ENCODE measurements at regions not wholly inside any gene's neighbourhood (a gene's known extent, or its start where the extent isn't known, plus 50 kb on each side); places are given as distances from the start of the nearest gene placed in this dataset.

DNA sequence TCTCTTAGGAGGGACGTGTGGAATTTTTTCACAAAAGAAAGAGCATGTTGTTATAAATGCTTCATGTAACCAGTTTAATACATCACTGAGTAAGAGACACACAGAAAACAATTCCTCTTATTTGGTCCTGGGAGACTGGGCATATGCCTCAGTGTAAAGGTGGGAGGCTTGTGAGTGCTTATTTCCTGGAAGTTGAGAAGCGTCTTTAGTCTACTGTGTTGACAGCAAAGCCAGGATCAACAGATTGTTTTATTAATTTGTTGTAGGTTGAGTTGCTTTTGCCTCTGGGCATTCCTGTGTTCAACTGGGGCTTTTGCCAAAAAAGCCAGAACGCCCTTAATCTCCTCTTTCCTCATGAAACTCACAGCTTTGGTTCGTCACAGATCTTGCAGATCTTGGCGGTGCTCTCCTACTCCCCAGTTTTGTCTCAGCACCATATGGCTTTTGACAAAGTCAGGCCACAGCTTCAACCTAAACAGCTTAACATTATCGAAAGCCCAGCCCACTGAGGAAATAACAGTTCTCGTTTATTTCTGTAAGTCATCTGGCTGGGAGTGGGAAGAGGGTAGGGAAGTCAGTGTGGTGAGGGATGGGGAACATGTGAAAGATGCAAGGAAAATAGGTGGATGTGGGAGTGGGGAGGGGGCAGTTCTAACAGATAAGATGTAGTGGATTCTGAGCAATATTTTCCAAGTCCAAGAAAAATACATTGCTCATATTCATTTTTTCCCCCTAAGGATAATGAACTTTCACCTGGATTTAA lies 227.2 kb downstream of the DACT1 start:
- H3K27ac ChIP-seq (ENCODE audit: low read length): no peak overlapping the region
- no peak overlapping the region for H2AFZ ChIP-seq (ENCODE audit: low read depth, low read length)
- H4K20me1 ChIP-seq (ENCODE audit: insufficient read depth): no peaks in the 10 kb centered on the region
- no peaks in the 10 kb centered on the region for H3F3A ChIP-seq (ENCODE audit: insufficient read depth, low read length, poor library complexity, severe bottlenecking)
- no peak overlapping the region for H3K4me2 ChIP-seq (ENCODE audit: low read length)
- no peaks in the 10 kb centered on the region for H3K79me2 ChIP-seq (replicated peaks; ENCODE audit: insufficient read depth, low read length)
- H3K4me3 ChIP-seq (ENCODE audit: low read length): no peak overlapping the region
- no peak for TF ChIP-seq TAF1 (IDR thresholded peaks at IDR 0.05; ENCODE audit: low read depth)
- no peak for TF ChIP-seq RAD21 (conservative IDR thresholded peaks at IDR 0.05)
- no peak for TF ChIP-seq SMC3 (conservative IDR thresholded peaks at IDR 0.05; ENCODE audit: poor library complexity)
- no peak for TF ChIP-seq POLR2AphosphoS5 (IDR thresholded peaks at IDR 0.05)
- TF ChIP-seq EP300 (conservative IDR thresholded peaks at IDR 0.05; ENCODE audit: poor library complexity, severe bottlenecking): no peak
- TF ChIP-seq EZH2 (IDR thresholded peaks at IDR 0.05; ENCODE audit: borderline replicate concordance, insufficient read depth, low read length, poor library complexity, severe bottlenecking): no peak
- TF ChIP-seq MXI1 (conservative IDR thresholded peaks at IDR 0.05; ENCODE audit: poor library complexity, severe bottlenecking): no peak
- TF ChIP-seq, protein P1, sequence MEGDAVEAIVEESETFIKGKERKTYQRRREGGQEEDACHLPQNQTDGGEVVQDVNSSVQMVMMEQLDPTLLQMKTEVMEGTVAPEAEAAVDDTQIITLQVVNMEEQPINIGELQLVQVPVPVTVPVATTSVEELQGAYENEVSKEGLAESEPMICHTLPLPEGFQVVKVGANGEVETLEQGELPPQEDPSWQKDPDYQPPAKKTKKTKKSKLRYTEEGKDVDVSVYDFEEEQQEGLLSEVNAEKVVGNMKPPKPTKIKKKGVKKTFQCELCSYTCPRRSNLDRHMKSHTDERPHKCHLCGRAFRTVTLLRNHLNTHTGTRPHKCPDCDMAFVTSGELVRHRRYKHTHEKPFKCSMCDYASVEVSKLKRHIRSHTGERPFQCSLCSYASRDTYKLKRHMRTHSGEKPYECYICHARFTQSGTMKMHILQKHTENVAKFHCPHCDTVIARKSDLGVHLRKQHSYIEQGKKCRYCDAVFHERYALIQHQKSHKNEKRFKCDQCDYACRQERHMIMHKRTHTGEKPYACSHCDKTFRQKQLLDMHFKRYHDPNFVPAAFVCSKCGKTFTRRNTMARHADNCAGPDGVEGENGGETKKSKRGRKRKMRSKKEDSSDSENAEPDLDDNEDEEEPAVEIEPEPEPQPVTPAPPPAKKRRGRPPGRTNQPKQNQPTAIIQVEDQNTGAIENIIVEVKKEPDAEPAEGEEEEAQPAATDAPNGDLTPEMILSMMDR (IDR thresholded peaks at IDR 0.05; ENCODE audit: poor library complexity, severe bottlenecking): no peak
- TF ChIP-seq, protein P2, sequence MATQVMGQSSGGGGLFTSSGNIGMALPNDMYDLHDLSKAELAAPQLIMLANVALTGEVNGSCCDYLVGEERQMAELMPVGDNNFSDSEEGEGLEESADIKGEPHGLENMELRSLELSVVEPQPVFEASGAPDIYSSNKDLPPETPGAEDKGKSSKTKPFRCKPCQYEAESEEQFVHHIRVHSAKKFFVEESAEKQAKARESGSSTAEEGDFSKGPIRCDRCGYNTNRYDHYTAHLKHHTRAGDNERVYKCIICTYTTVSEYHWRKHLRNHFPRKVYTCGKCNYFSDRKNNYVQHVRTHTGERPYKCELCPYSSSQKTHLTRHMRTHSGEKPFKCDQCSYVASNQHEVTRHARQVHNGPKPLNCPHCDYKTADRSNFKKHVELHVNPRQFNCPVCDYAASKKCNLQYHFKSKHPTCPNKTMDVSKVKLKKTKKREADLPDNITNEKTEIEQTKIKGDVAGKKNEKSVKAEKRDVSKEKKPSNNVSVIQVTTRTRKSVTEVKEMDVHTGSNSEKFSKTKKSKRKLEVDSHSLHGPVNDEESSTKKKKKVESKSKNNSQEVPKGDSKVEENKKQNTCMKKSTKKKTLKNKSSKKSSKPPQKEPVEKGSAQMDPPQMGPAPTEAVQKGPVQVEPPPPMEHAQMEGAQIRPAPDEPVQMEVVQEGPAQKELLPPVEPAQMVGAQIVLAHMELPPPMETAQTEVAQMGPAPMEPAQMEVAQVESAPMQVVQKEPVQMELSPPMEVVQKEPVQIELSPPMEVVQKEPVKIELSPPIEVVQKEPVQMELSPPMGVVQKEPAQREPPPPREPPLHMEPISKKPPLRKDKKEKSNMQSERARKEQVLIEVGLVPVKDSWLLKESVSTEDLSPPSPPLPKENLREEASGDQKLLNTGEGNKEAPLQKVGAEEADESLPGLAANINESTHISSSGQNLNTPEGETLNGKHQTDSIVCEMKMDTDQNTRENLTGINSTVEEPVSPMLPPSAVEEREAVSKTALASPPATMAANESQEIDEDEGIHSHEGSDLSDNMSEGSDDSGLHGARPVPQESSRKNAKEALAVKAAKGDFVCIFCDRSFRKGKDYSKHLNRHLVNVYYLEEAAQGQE (IDR thresholded peaks at IDR 0.05; ENCODE audit: borderline replicate concordance): no peak
- H3K9me3 ChIP-seq (ENCODE audit: low read length): no peaks in the 10 kb centered on the region
- no peaks in the 10 kb centered on the region for H3K36me3 ChIP-seq (ENCODE audit: insufficient read depth, low read length)
- H3K9me2 ChIP-seq (ENCODE audit: insufficient read depth, low read length): no peaks in the 10 kb centered on the region
- no peak overlapping the region for H3K9ac ChIP-seq (ENCODE audit: low read length)
- no peaks in the 10 kb centered on the region for H3K27me3 ChIP-seq (ENCODE audit: insufficient read depth, low read depth, low read length)

DNA sequence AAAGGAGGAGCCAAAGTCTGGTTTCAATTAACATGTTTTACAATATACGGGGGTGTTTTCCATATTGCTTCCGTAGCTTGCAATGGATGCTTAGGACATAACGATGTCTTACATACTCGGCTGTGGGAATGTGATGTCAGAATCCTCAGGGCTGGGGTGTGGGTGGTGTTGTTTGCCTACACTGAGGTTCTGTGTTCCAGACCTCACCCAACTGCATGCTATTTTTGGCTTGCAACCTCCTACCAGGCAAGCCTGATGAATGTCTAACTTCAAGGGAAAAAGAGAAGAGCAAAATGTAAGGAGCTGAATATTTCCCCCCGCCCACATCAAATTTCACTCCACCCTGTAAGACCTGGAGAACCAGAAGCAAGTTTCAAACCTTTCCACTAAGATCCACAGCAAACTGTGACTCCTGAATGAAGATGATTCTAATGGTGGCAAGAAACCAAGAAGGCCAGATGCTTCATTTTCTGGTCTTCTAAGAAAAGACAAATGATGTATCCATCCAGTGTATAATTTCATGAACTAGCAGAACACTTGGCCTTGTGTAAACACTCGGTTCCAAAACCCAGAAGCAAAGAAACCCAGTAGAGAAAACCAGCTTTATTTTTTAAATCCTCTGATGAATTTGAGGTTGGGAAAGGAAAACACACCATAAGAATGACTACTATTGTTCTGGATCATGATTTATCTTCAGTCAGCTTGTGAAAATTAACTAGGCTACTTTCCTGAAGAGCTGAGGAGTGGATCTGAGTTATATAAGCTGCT lies 227.9 kb downstream of the DACT1 start:
- Histone ChIP-seq H3K27ac (ENCODE audit: low read length) (no peak overlapping the region), H3K79me2 (replicated peaks; ENCODE audit: insufficient read depth, low read length) (no peaks in the 10 kb centered on the region), H3K36me3 (ENCODE audit: insufficient read depth, low read length) (no peaks in the 10 kb centered on the region), H3K9me2 (ENCODE audit: insufficient read depth, low read length) (no peaks in the 10 kb centered on the region), H3K27me3 (ENCODE audit: insufficient read depth, low read depth, low read length) (no peaks in the 10 kb centered on the region), H4K20me1 (ENCODE audit: insufficient read depth) (no peaks in the 10 kb centered on the region), H3K9me3 (ENCODE audit: low read length) (no peaks in the 10 kb centered on the region), H2AFZ (ENCODE audit: low read depth, low read length) (no peak overlapping the region), H3K4me2 (ENCODE audit: low read length) (no peak overlapping the region), H3F3A (ENCODE audit: insufficient read depth, low read length, poor library complexity, severe bottlenecking) (peaks cover 2% of the 10 kb centered on the region), H3K4me3 (ENCODE audit: low read length) (no peak overlapping the region), H3K9ac (ENCODE audit: low read length) (no peak overlapping the region)
- TF ChIP-seq POLR2AphosphoS5 (IDR thresholded peaks at IDR 0.05) (no peak), EZH2 (IDR thresholded peaks at IDR 0.05; ENCODE audit: borderline replicate concordance, insufficient read depth, low read length, poor library complexity, severe bottlenecking) (no peak), EP300 (conservative IDR thresholded peaks at IDR 0.05; ENCODE audit: poor library complexity, severe bottlenecking) (no peak), MXI1 (conservative IDR thresholded peaks at IDR 0.05; ENCODE audit: poor library complexity, severe bottlenecking) (no peak), SMC3 (conservative IDR thresholded peaks at IDR 0.05; ENCODE audit: poor library complexity) (no peak), RAD21 (conservative IDR thresholded peaks at IDR 0.05) (no peak), TAF1 (IDR thresholded peaks at IDR 0.05; ENCODE audit: low read depth) (no peak)
- TF ChIP-seq, protein P1 (IDR thresholded peaks at IDR 0.05; ENCODE audit: poor library complexity, severe bottlenecking): no peak
- TF ChIP-seq, protein P2 (IDR thresholded peaks at IDR 0.05; ENCODE audit: borderline replicate concordance): no peak
